ENCODE measurements at regions not wholly inside any gene's neighbourhood (a gene's known extent, or its start where the extent isn't known, plus 50 kb on each side); places are given as distances from the start of the nearest gene placed in this dataset.
"Not testable (repeated sequence)": the region's sequence is repeated elsewhere in the genome, so short reads cannot be mapped to it uniquely, and the experiment has no call there.

DNA sequence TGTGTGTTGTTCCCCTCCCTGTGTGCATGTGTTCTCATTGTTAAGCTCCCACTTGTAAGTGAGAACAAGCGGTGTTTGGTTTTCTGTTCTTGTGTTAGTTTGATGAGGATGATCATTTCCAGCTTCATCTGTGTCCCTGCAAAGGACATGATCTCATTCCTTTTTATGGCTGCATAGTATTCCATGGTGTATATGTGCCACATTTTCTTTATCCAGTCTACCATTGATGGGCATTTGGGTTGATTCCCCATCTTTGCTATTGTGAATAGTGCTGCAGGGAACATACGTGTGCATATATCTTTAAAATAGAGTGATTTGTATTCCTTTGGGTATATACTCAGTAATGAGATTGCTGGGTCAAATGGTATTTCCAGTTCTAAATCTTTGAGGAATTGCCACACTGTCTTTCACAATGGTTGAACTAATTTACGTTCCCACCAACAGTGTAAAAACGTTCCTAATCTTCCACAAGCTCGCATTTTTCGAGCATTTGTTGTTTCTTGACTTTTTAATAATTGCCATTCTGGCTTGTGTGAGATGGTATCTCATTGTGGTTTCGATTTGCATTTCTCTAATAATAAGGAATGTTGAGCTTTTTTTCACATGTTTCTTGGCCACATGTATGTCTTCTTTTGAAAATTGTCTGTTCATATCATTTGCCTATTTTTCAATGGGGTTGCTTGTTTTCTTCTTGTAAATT, 60.6 kb upstream of the PPP1R12A start:
- DNase-seq; in situ Hi-C loops (cut with MboI; ENCODE audit: low pct_unique_long_range_greater_than_20kb, low sequenced_read_pairs): not testable (repeated sequence)

DNA sequence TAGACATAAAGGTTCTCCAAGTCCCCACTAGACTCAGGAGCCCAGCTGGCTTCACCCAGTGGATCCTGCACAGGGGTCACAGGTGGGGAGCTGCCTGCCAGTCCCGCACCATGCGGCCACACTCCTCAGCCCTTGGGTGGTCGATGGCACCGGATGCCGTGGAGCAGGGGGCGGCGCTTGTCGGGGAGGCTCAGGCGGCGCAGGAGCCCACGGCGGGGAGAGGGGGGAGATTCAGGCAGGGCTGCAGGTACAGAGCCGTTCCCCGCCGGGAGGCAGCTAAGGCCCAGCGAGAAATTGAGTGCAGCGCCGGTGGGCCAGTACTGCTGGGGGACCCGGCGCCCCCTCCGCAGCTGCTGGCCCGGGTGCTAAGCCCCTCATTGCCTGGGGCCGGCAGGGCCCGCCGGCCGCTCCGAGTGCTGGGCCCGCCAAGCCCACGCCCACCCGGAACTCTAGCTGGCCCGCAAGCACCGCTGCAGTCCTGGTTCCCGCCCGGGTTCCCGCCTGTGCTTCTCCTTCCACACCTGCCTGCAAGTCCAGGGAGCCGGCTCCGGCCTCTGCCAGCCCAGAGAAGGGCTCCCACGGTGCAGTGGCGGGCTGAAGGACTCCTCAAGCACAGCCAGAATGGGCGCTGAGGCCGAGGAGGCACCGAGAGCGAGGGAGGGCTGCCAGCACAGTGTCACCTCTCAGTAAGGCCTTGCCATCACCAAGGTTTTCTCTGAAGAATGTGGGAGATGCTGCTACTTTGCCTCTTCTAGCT, 58.4 kb upstream of the PPP1R12A start:
- no peak for DNase-seq
- in situ Hi-C loops (cut with MboI; ENCODE audit: low pct_unique_long_range_greater_than_20kb, low sequenced_read_pairs) = no loop called here

DNA sequence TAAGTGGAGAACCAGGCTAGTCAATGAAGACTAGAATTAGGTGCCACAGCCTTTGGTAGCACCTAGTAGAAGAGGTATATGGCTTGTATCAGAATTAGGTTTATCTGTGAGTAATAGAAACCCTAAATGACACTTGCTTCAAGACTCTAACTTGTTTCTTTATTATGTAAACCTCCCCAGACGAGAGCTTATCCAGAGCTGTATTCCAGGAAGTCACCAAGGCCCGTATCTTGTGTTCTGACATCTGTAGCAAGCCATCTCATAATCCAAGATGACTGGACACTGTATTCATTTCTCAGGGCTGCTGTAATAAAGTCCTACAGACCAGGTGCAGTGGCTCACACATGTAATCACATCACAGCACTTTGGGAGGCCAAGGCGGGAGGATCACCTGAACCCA, 56.7 kb upstream of the PPP1R12A start:
- DNase-seq = no peak
- in situ Hi-C loops (cut with MboI; ENCODE audit: low pct_unique_long_range_greater_than_20kb, low sequenced_read_pairs) = no loop called here

DNA sequence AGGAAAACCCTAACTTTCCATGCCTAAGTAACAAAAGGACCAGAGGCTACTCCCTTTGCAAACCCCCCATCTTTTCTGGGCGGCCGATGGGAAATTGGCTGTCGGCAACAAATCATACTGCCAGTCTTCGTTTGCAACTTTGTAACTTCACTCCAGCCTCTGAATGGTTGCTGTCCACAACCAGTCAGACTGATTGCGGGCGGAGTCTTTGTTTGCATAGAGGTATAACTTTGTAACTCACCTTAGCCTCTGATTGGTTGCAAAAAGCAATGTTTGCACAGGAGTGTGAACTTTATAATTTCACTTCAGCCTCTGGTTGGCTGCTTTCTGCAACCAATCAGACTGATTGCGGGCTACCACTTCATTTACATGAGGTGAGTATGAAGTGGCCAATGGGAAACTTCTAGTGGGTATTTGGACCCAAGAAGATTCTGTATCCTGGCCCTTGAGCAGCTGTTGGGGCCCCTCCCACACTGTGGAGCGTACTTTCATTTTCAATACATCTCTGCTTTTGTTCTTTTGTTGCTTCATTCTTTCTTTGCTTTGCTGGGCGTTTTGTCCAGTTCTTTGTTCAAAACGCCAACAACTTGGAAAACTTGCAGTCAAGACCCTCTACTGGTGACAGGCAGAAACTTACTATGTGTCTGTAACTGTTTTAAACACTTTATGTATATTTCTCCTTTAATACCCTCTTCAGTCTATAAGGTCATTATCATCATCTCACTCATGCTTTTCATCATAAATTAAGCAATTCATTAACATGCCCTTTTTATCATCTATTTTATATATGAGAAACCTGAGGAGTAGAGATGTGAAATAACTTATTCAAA, 55.8 kb upstream of the PPP1R12A start:
- DNase-seq; in situ Hi-C loops (cut with MboI; ENCODE audit: low pct_unique_long_range_greater_than_20kb, low sequenced_read_pairs): not testable (repeated sequence)

DNA sequence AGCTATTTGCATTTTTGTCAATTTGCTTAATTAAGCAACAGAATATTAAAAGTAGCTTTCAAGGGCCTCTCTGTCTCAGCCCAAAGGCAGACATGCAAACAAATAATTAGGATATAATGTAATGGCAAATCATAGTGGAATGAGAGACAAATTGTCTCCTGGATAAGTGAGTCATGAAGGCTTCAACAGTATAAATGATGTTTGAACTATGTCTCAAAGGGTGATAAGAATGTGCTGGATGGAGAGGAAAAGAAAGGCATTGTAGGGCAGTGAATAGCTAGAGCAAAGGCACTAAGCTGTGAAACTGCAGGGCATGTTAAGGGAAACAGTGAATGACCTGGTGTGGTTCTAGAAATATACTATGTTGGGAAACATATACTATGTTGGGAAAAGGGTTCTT, 53.5 kb upstream of the PPP1R12A start:
- in situ Hi-C loops (cut with MboI; ENCODE audit: low pct_unique_long_range_greater_than_20kb, low sequenced_read_pairs) = no loop called here
- DNase-seq = no peak

DNA sequence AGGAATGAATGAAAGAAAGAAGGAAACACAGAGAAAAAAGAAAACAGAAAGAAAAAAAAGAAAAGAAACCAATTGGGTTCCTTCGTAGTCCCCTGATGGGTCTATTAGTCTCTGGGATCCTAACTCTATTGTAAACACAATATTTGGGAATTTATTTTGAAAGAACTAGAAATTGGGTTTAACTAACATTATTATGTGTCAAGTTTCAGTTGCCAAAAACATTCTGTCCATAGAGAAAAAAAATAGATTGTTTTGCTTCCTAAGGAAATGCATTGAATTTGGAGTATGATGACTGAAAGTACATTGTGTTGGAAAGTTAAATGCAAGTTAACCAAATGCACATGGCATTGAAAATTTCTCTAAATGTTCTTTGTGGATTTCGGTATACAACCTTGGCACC, 52.8 kb upstream of the PPP1R12A start:
- in situ Hi-C loops (cut with MboI; ENCODE audit: low pct_unique_long_range_greater_than_20kb, low sequenced_read_pairs) = no loop called here
- DNase-seq = no peak
